ENCODE measurements at regions not wholly inside any gene's neighbourhood (a gene's known extent, or its start where the extent isn't known, plus 50 kb on each side); places are given as distances from the start of the nearest gene placed in this dataset.

- no peak overlapping the region for H3K27ac ChIP-seq (ENCODE audit: low read length)
- no peaks in the 10 kb centered on the region for H3K79me2 ChIP-seq (ENCODE audit: insufficient read depth, low read length)
Observed at GRCh38 chr4:148557793-148558192, 115.6 kb upstream of the NR3C2 start.

DNA sequence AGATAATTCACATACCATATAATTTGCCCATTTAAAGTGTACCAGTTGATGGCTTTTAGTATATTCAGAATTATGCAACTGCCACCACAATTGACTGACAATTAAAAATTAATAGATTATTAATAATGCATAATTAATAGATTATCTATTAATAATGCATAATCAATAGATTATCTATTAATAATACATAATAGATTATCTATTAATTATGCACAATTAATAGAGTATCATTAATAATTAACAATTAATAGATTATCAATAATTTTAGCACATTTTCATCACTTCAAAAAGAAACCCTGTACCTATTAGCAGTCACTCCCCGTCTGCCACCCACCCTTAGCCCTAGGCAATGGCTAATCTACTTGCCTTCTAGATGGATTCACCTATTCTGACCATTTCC lies 108.6 kb upstream of the NR3C2 start:
- no peaks in the 10 kb centered on the region for H4K20me1 ChIP-seq (ENCODE audit: insufficient read depth, low read length)
- no peak overlapping the region for H2AFZ ChIP-seq (ENCODE audit: low read depth, low read length)
- no peaks in the 10 kb centered on the region for H3K79me2 ChIP-seq (ENCODE audit: insufficient read depth, low read length)
- no peaks in the 10 kb centered on the region for H3K4me1 ChIP-seq (ENCODE audit: insufficient read depth, low read length)
- H3K36me3 ChIP-seq (ENCODE audit: insufficient read depth, low read length) = no peaks in the 10 kb centered on the region
- H3K4me2 ChIP-seq (ENCODE audit: insufficient read depth, low read length) = no peak overlapping the region
- H3K4me3 ChIP-seq (ENCODE audit: low read depth in 1 of 2, low read length in 2 of 2) = no peak overlapping the region
- H3K9me3 ChIP-seq (ENCODE audit: insufficient read depth, low read length, severe bottlenecking) = no peaks in the 10 kb centered on the region
- TF ChIP-seq EZH2 (IDR thresholded peaks at IDR 0.05; ENCODE audit: borderline replicate concordance, low read depth, low read length, severe bottlenecking) (no peak), CTCF (IDR thresholded peaks at IDR 0.05; ENCODE audit: borderline replicate concordance, extremely low read depth, low read length, poor library complexity, severe bottlenecking) (no peak)
- DNase-seq (no peak), ATAC-seq (ENCODE audit: insufficient read depth, low read depth) (no peak)
- no peak overlapping the region for H3K27ac ChIP-seq (ENCODE audit: low read length)
- H3K9ac ChIP-seq (ENCODE audit: low read depth, low read length) = no peak overlapping the region
- no peaks in the 10 kb centered on the region for H3K27me3 ChIP-seq (ENCODE audit: insufficient read depth, low read length, poor library complexity)

More at GRCh38 chr4:148557793-148558192, 115.6 kb upstream of the NR3C2 start:
- Histone ChIP-seq H3K9me3 (ENCODE audit: insufficient read depth, low read length, severe bottlenecking) (no peaks in the 10 kb centered on the region), H3K4me1 (ENCODE audit: insufficient read depth, low read length) (no peaks in the 10 kb centered on the region), H3K27me3 (ENCODE audit: insufficient read depth, low read length, poor library complexity) (no peaks in the 10 kb centered on the region), H3K36me3 (ENCODE audit: insufficient read depth, low read length) (no peaks in the 10 kb centered on the region), H3K4me3 (ENCODE audit: low read depth in 1 of 2, low read length in 2 of 2) (no peak overlapping the region), H2AFZ (ENCODE audit: low read depth, low read length) (no peak overlapping the region), H3K9ac (ENCODE audit: low read depth, low read length) (no peak overlapping the region), H4K20me1 (ENCODE audit: insufficient read depth, low read length) (no peaks in the 10 kb centered on the region), H3K4me2 (ENCODE audit: insufficient read depth, low read length) (no peak overlapping the region)
- ATAC-seq (ENCODE audit: insufficient read depth, low read depth) (no peak), DNase-seq (no peak)
- TF ChIP-seq CTCF (IDR thresholded peaks at IDR 0.05; ENCODE audit: borderline replicate concordance, extremely low read depth, low read length, poor library complexity, severe bottlenecking) = no peak
- no peak for TF ChIP-seq EZH2 (IDR thresholded peaks at IDR 0.05; ENCODE audit: borderline replicate concordance, low read depth, low read length, severe bottlenecking)

- Histone ChIP-seq H3K9me3 (ENCODE audit: insufficient read depth, low read length, severe bottlenecking) (no peaks in the 10 kb centered on the region), H3K27me3 (ENCODE audit: insufficient read depth, low read length, poor library complexity) (no peaks in the 10 kb centered on the region), H4K20me1 (ENCODE audit: insufficient read depth, low read length) (no peaks in the 10 kb centered on the region), H2AFZ (ENCODE audit: low read depth, low read length) (no peak overlapping the region), H3K4me1 (ENCODE audit: insufficient read depth, low read length) (no peaks in the 10 kb centered on the region), H3K4me2 (ENCODE audit: insufficient read depth, low read length) (no peak overlapping the region), H3K36me3 (ENCODE audit: insufficient read depth, low read length) (no peaks in the 10 kb centered on the region), H3K9ac (ENCODE audit: low read depth, low read length) (no peak overlapping the region), H3K4me3 (ENCODE audit: low read depth in 1 of 2, low read length in 2 of 2) (no peak overlapping the region), H3K79me2 (ENCODE audit: insufficient read depth, low read length) (no peaks in the 10 kb centered on the region), H3K27ac (ENCODE audit: low read length) (no peak overlapping the region)
- ATAC-seq (ENCODE audit: insufficient read depth, low read depth) = no peak
- TF ChIP-seq EZH2 (IDR thresholded peaks at IDR 0.05; ENCODE audit: borderline replicate concordance, low read depth, low read length, severe bottlenecking) = no peak
- no peak for TF ChIP-seq CTCF (IDR thresholded peaks at IDR 0.05; ENCODE audit: borderline replicate concordance, extremely low read depth, low read length, poor library complexity, severe bottlenecking)
- no peak for DNase-seq
Observed at GRCh38 chr4:148542922-148543623, 100.9 kb upstream of the NR3C2 start.
